ENCODE measurements at regions not wholly inside any gene's neighbourhood (a gene's known extent, or its start where the extent isn't known, plus 50 kb on each side); places are given as distances from the start of the nearest gene placed in this dataset.

GRCh38 chr4:11342401-11342800 is 86.3 kb downstream of the HS3ST1 start:
- Histone ChIP-seq H3K27ac (ENCODE audit: insufficient read depth, low read length) (no peak overlapping the region), H2BK120ac (ENCODE audit: low read depth, low read length) (no peak overlapping the region), H2BK20ac (ENCODE audit: low read depth, low read length) (no peak overlapping the region), H3K9me1 (ENCODE audit: insufficient read depth, low read length) (no peaks in the 10 kb centered on the region), H3K4ac (ENCODE audit: low read depth, low read length) (no peak overlapping the region), H2BK15ac (ENCODE audit: low read depth, low read length) (no peak overlapping the region), H3K18ac (ENCODE audit: low read depth, low read length) (no peak overlapping the region), H3K9ac (ENCODE audit: low read depth, low read length) (no peak overlapping the region), H2AK5ac (ENCODE audit: low read depth, low read length) (no peak overlapping the region), H3K56ac (ENCODE audit: extremely low read depth, insufficient read depth, low read length) (no peak overlapping the region), H3K4me1 (ENCODE audit: control insufficient read depth, insufficient read depth, low read length) (no peaks in the 10 kb centered on the region), H4K5ac (ENCODE audit: low read depth, low read length) (no peak overlapping the region), H3K27me3 (ENCODE audit: control insufficient read depth, insufficient read depth, low read length) (no peaks in the 10 kb centered on the region), H2AFZ (replicated peaks; ENCODE audit: low read length, poor library complexity) (no peak overlapping the region), H4K91ac (ENCODE audit: insufficient read depth, low read depth, low read length) (no peak overlapping the region), H3K9me3 (ENCODE audit: control insufficient read depth, insufficient read depth, low read length) (peaks cover 2% of the 10 kb centered on the region; the same call in 1 of the 2 replicates), H4K8ac (ENCODE audit: low read depth in 2 of 2, low read length in 2 of 2) (no peak overlapping the region), H3K4me3 (ENCODE audit: insufficient read depth, low read depth, low read length) (no peak overlapping the region), H2AK9ac (replicated peaks; ENCODE audit: low read depth, low read length, poor library complexity) (no peak overlapping the region), H3K79me1 (ENCODE audit: low read depth in 1 of 2, low read length in 2 of 2) (no peaks in the 10 kb centered on the region), H3K14ac (replicated peaks; ENCODE audit: low read depth, low read length) (no peak overlapping the region), H3K4me2 (ENCODE audit: low read depth, low read length) (no peak overlapping the region), H2BK5ac (ENCODE audit: low read depth, low read length, poor library complexity, severe bottlenecking) (no peak overlapping the region), H3K23ac (ENCODE audit: low read depth, low read length) (no peak overlapping the region), H4K20me1 (ENCODE audit: insufficient read depth, low read length) (no peaks in the 10 kb centered on the region), H3K36me3 (ENCODE audit: control insufficient read depth, insufficient read depth, low read length) (no peaks in the 10 kb centered on the region)
- ATAC-seq (ENCODE audit: low read depth): no peak
- CTCF ChIA-PET: no interaction called here
- BruUV-seq (replicated peaks): no TSS peak
- in situ Hi-C loops (cut with MboI; ENCODE audit: low sequenced_read_pairs): no loop called here
- intact Hi-C loops (cut with micrococcal nuclease): no loop called here
- TF ChIP-seq SMC3 (IDR thresholded peaks at IDR 0.05; ENCODE audit: low read depth, low read length): no peak
- DNase-seq: no peak
- WGBS, 2 experiments (ENCODE audit: extremely low coverage in 2 of 2, insufficient read length in 1 of 2): no CpG with 5 or more reads among the region's 6 CpGs
- POLR2A ChIA-PET (ENCODE audit: unreplicated experiment): no interaction called here
- dilution Hi-C loops (cut with HindIII; ENCODE audit: low sequenced_read_pairs, unreplicated experiment): no loop called here

All from IMR-90 (cell line).